ENCODE measurements at regions not wholly inside any gene's neighbourhood (a gene's known extent, or its start where the extent isn't known, plus 50 kb on each side); places are given as distances from the start of the nearest gene placed in this dataset.

- DNase-seq: no peak
- no peak for TF ChIP-seq CTCF (IDR thresholded peaks at IDR 0.05; ENCODE audit: low read depth, low read length)
- no peak overlapping the region for H3K4me3 ChIP-seq (ENCODE audit: low read depth, low read length)
- no peaks in the 10 kb centered on the region for H3K9me3 ChIP-seq
- no peaks in the 10 kb centered on the region for H3K36me3 ChIP-seq
- H3K4me1 ChIP-seq: no peaks in the 10 kb centered on the region; the same call in 1 of the 2 replicates
- no peaks in the 10 kb centered on the region for H3K27me3 ChIP-seq
Measured at GRCh38 chr4:124970011-124970410, 257.5 kb upstream of the ANKRD50 start.

GRCh38 chr4:124965497-124965891 lies 253.0 kb upstream of the ANKRD50 start:
- Histone ChIP-seq H3K27me3 (no peaks in the 10 kb centered on the region), H3K36me3 (no peaks in the 10 kb centered on the region), H3K9me3 (0 out of 2 replicates have a peak, but pooled peaks cover 3% of the 10 kb centered on the region), H3K4me1 (no peaks in the 10 kb centered on the region; the same call in 1 of the 2 replicates), H3K4me3 (ENCODE audit: low read depth, low read length) (no peak overlapping the region)
- no peak for DNase-seq
- TF ChIP-seq CTCF (IDR thresholded peaks at IDR 0.05; ENCODE audit: low read depth, low read length): no peak

GRCh38 chr4:124964852-124965496 lies 252.4 kb upstream of the ANKRD50 start:
- Histone ChIP-seq H3K9me3 (0 out of 2 replicates have a peak, but pooled peaks cover 3% of the 10 kb centered on the region), H3K27me3 (no peaks in the 10 kb centered on the region), H3K36me3 (no peaks in the 10 kb centered on the region), H3K4me1 (no peaks in the 10 kb centered on the region; the same call in 1 of the 2 replicates), H3K4me3 (ENCODE audit: low read depth, low read length) (no peak overlapping the region)
- no peak for DNase-seq
- TF ChIP-seq CTCF (IDR thresholded peaks at IDR 0.05; ENCODE audit: low read depth, low read length): no peak

GRCh38 chr4:124964251-124964650 lies 251.7 kb upstream of the ANKRD50 start:
- TF ChIP-seq CTCF (IDR thresholded peaks at IDR 0.05; ENCODE audit: low read depth, low read length): no peak

GRCh38 chr4:124961138-124961750 lies 248.7 kb upstream of the ANKRD50 start:
- Histone ChIP-seq H3K27me3 (no peaks in the 10 kb centered on the region), H3K36me3 (no peaks in the 10 kb centered on the region), H3K4me3 (ENCODE audit: low read depth, low read length) (no peak overlapping the region), H3K4me1 (no peaks in the 10 kb centered on the region), H3K9me3 (0 out of 2 replicates have a peak, but pooled peaks cover 3% of the 10 kb centered on the region)
- no peak for DNase-seq
- no peak for TF ChIP-seq CTCF (IDR thresholded peaks at IDR 0.05; ENCODE audit: low read depth, low read length)

More at GRCh38 chr4:124964251-124964650, 251.7 kb upstream of the ANKRD50 start:
- Histone ChIP-seq H3K4me1 (no peaks in the 10 kb centered on the region; the same call in 1 of the 2 replicates), H3K36me3 (no peaks in the 10 kb centered on the region), H3K4me3 (ENCODE audit: low read depth, low read length) (no peak overlapping the region), H3K9me3 (0 out of 2 replicates have a peak, but pooled peaks cover 3% of the 10 kb centered on the region), H3K27me3 (no peaks in the 10 kb centered on the region)
- DNase-seq: no peak

GRCh38 chr4:124958847-124959246 lies 246.3 kb upstream of the ANKRD50 start:
- H3K9me3 ChIP-seq: 0 out of 2 replicates have a peak, but pooled peaks cover 3% of the 10 kb centered on the region
- no peaks in the 10 kb centered on the region for H3K27me3 ChIP-seq
- H3K4me1 ChIP-seq: no peaks in the 10 kb centered on the region; the same call in 1 of the 2 replicates
- H3K36me3 ChIP-seq: no peaks in the 10 kb centered on the region
- no peak for DNase-seq
- TF ChIP-seq CTCF (IDR thresholded peaks at IDR 0.05; ENCODE audit: low read depth, low read length): no peak
- no peak overlapping the region for H3K4me3 ChIP-seq (ENCODE audit: low read depth, low read length)

Measured in BE2C (cell line).